GM12872 (cell line): ENCODE measurements at regions not wholly inside any gene's neighbourhood (a gene's known extent, or its start where the extent isn't known, plus 50 kb on each side); places are given as distances from the start of the nearest gene placed in this dataset.
A peak's percentile ranks its signal among the peaks of the same experiment; 100 is the strongest.

Experiments used
- TF ChIP-seq, protein P1 (sequence below): IDR thresholded peaks from 3 replicates; pipeline ENCODE4 v1.5.1; 2011; ENCODE audit warnings: low read depth, mild to moderate bottlenecking, low read length, moderate library complexity; ENCODE audit not compliant: insufficient read depth

GRCh38 chr1:101310506-101310905, 73.7 kb downstream of the S1PR1 start:
- TF ChIP-seq, protein P1, sequence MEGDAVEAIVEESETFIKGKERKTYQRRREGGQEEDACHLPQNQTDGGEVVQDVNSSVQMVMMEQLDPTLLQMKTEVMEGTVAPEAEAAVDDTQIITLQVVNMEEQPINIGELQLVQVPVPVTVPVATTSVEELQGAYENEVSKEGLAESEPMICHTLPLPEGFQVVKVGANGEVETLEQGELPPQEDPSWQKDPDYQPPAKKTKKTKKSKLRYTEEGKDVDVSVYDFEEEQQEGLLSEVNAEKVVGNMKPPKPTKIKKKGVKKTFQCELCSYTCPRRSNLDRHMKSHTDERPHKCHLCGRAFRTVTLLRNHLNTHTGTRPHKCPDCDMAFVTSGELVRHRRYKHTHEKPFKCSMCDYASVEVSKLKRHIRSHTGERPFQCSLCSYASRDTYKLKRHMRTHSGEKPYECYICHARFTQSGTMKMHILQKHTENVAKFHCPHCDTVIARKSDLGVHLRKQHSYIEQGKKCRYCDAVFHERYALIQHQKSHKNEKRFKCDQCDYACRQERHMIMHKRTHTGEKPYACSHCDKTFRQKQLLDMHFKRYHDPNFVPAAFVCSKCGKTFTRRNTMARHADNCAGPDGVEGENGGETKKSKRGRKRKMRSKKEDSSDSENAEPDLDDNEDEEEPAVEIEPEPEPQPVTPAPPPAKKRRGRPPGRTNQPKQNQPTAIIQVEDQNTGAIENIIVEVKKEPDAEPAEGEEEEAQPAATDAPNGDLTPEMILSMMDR, result no peak

DNA sequence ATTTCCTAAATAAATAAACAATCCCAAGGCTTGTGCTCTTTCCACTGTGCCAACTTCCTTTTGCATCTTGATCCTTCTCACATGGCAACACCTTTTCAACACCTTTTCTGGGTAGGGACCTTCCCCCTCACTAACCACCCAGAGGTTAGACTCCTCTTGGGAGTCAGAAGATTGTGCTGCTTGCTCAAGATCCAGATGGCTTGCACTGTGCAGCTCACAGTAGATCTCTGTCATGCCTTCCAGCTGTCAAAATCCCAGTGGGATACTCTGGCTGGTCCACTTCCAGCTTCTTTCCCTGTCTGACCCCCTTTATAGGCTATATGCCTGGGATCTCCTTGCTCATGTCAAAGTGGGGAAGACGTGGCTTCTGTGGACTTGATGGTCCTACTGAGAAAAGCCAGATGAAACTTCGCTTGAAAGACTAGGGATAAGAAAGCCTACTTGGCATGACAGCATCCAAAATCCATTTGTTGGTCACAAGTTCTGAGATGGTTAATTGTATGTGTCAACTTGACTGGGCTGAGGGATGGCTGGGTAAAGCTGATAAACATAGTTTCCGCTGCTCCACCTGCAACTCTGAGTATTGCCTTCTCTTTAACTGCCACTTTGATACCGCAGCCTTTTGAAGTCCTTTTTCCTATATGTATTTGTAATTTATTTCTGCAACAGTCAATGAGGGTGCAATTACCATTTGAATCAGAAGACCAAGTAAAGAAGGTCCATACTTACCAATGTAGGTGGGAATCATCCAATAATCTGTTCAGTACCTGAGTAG, 74.5 kb downstream of the S1PR1 start:
- TF ChIP-seq, protein P1, result no peak

DNA sequence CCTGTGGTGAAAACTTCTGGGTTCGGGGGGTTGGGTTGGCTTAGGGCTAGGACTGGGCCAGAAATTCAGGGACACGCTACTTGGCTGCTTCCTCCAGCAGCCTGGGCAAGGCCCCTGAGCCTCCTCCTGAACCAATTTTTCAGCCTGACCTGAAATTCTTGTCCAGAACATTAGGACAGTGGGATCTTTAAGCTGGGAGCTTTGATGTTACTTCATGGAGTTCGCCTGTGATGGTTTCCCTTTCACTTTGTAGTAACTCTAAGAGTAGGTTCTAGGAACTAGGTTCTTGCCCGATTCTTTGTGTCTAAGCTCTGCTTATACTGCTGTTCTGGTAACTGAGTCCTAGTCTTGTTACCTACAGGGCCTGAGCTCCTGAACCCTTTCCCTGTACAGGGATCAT, 75.3 kb downstream of the S1PR1 start:
- TF ChIP-seq, protein P1, result no peak

DNA sequence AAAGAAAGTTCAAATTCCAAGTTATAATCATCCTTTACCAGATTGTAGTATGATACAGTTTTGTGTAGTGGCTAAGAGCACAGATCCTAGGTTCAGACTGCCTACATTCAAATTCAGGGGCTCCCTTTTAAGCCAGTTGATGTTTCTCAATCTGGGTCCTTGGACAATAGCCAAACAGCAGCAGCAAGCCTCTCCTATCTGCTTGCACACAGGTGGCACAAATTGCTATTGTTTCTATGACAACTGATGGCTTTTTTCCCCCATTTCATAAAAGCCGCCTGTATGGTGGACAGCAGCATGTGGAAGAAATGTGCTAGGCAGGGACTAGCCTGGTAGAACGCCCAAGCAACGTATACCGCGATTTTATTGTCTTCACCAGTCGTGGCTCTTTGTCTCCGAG, 76.5 kb downstream of the S1PR1 start:
- TF ChIP-seq, protein P1, result no peak

DNA sequence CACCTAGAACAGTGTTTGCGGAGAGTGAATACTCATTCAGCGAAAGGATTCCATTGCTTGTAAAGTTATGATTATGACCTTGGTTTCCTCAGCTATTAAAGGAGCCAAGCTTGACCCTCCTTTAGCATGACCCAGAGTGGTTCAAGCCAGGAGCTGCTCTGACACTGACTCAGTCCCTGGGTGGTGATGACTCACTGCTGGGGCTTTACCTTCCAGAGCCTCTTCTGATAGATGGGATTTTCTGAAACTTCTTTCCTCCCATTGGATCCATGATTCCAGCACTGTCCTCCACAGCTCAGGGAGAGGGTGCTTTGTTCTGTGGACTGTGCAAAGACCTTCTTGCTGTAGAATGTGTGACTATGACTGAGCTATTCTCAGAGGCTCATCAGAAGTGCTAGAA, 77.4 kb downstream of the S1PR1 start:
- TF ChIP-seq, protein P1, result no peak

- TF ChIP-seq, protein P1, result no peak
Measured at GRCh38 chr1:101316256-101316655, 79.4 kb downstream of the S1PR1 start.

DNA sequence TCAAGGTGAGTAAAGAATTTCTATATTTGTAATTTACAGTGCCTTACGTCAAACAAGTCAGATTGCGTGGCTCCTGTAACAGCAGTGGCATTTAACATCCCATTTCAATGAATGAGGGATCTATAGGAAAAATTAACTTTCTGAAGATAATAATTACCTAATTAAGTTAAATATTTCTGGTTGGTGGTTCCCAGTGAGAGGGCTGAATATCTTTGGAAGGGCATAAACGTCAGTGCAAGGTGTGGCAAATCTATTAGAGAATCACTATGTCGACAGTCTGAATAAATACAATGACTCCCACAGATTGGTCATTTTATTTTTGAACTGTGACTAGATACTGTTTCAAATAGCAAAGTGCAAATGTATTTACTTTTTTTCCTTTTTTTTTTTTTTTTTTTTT, 80.0 kb downstream of the S1PR1 start:
- TF ChIP-seq, protein P1, result no peak

GRCh38 chr1:101317590-101317989, 80.8 kb downstream of the S1PR1 start:
- TF ChIP-seq, protein P1, result peak; percentile 41; the same call in 1 of the 3 replicates
